Fibroblast of skin of scalp (primary cell): ENCODE measurements at regions not wholly inside any gene's neighbourhood (a gene's known extent, or its start where the extent isn't known, plus 50 kb on each side); places are given as distances from the start of the nearest gene placed in this dataset.
A peak's percentile ranks its signal among the peaks of the same experiment; 100 is the strongest.
"Not testable (repeated sequence)": the region's sequence is repeated elsewhere in the genome, so short reads cannot be mapped to it uniquely, and the experiment has no call there.

Source experiments
- DNase-seq: peaks from one replicate; pipeline ENCODE4 v3.0.0-alpha.2; 2013

DNA sequence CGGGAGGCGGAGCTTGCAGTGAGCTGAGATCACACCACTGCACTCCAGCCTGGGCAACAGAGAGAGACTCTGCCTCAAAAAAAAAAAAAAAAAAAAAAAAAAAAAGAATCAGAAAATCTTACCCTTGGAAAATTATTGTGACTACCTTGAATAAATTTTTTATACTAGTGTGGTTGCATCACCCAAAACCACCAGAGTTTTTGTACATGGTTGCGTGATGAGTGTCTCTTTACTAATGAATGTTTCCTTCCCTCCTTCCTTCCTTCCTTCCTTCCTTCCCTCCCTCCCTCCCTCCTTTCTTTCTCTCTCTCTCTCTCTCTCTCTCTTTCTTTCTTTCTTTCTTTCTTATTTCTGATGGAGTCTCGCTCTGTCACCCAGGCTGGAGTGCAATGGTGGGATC, 653.4 kb downstream of the ETS1 start:
- not testable (repeated sequence) for DNase-seq

DNA sequence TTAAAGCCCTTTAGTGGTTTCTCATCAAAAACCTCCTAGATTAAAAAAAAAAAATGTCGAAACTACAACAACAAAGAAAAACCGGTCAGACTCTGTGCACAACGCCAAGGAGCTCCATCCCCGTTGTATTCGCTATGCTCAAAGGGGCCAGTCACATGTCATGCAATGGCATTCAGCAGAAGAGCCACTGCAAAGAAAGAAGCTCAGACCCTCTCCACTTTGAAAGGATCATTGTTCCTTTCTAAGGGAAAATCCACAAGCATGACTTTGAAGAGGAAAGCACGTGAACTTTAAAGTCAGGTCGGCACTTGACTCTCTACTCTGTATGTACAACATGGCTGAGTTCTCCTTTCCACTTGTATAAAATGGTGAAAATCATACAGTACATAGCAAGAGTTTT, 655.6 kb downstream of the ETS1 start:
- DNase-seq = no peak

DNA sequence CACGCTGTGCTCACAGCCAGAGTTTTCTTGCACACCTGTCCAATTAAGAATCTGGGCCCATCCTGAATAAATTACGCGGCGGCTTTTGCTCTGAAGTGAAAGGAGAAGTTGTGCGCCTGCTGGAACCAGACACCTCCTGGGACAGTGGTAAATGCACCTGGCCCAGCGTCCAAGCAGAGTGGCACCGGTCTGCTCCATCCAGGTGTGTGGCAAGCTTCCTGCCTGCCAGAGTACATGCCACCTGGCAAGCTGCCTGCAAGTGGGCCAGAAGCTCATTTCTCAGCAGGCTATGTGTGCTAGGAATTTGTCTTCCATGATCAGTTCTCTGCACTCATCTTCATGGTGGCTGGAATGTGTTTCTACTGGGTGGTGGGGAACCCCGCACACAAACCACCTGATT, 660.6 kb downstream of the ETS1 start:
- DNase-seq = no peak

GRCh38 chr11:127925475-127925874, 661.9 kb downstream of the ETS1 start:
- peak; percentile 22 for DNase-seq

DNA sequence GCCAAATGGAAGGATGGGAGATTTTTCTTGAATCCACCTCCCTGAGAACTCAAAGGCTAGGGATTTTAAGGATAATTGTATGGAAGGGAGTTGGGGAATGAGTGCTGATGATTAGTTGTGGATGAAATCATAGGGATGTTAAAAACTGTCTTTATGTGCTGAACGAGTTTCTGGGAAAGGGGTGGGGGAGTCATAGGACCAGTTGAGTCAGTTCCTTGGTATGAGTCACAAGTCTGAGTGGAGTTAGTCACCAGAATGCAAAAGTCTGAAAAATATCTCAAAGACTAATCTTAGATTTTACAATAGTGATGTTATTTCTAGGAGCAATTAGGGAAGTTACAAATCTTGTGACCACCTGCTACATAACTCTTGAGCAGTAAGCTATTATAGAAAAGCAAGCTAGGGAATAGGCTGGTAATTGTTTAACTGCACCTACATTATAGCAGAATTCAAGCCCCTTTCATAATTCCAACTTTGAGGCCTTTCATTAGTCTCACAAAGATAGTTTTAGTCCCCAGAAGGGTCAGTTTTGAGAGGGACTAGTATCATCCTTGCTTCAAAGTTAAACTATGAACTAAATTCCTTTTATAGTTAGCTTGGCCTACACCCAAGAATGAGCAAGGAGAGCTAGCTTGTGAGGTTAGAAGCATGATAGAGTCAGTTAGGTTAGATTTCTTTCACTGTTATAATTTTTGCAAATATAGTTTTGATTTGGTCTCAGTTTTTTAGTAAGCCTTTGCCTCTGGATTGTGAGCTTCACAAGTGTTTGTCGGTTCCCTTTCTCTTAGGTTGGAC, 668.0 kb downstream of the ETS1 start:
- peak; percentile 80 for DNase-seq

- DNase-seq = no peak
Observed at GRCh38 chr11:127902382-127902781, 685.0 kb downstream of the ETS1 start.

GRCh38 chr11:127898422-127899365, 688.7 kb downstream of the ETS1 start:
- no peak for DNase-seq

DNA sequence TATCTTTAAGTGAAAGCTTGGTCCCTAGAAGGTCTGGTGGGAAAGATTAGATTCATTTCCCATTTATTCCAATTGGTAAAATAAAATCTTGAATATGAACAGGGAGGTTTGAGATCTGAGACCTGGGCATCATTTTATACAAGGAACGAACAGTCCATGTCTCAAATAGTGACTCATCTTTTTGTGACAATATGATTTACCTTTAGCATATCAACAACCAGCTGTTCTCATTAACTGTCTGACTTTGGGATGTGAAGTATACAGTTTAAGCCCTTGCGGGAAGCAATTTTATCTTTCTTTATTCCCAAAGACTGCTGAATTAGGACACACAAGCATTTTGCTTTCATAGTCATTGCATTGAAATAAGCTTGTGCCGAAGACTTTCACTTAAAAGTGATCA, 691.6 kb downstream of the ETS1 start:
- DNase-seq = no peak

- no peak for DNase-seq
Observed at GRCh38 chr11:127894316-127894715, 693.0 kb downstream of the ETS1 start.

- peak; percentile 17 for DNase-seq
Observed at GRCh38 chr11:127890030-127890615, 697.2 kb downstream of the ETS1 start.

DNA sequence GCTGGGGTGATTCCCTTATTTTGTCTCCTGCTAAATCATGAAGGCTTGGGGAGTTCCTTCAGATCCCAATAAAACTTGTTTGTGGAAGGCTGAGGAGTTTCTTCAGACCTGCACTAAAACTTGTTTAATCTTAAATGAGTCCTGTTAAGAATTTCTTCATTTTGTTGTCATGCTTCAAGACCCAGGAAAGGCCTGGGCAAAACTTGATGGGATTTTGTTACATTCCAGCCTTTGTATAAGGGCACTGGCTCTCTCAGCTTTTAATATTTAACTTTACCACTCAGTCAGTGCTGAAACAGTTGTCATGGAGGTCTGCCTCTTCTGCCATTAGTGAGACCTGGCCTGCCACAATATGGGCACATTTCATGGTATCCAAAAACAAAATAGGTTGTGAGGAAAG, 699.0 kb downstream of the ETS1 start:
- no peak for DNase-seq

DNA sequence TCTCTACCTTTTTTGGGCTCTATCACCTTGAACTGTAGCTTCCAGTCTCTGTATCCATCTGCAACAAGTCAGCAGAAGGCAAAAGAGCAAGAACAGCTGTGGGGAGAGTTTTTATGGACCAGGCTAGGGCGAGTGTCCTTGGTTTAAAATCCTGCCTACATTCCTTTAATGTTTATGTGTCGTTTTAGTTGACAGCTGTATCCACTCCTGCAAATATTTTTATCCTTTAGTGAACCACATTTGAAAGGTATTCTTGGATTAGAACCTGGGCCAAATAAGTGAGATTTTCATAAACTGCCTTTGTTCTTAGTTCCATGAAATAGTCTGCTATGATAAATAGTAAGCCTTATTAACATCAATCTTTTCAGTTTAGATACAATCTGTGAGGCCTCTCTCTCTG, 712.2 kb downstream of the ETS1 start:
- no peak for DNase-seq

DNA sequence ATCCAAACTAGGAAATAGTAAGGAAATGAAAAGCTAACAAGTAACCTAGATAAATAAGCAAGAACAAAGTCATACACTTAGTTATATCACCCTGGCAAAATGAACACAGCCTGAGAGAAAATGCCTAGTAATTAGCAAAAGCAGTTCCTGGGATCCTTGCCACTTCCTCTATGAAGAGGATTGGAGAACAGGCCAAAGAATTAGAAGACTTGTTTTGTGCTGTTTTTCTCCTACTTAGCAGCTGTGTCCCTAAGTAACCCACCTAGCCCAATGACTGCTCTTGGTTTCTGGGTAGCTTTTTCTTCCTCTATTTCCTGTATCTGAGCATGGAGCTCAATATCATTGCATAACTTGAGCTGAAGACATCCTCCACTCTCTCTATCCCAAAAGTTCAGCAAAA, 713.9 kb downstream of the ETS1 start:
- DNase-seq = no peak

DNA sequence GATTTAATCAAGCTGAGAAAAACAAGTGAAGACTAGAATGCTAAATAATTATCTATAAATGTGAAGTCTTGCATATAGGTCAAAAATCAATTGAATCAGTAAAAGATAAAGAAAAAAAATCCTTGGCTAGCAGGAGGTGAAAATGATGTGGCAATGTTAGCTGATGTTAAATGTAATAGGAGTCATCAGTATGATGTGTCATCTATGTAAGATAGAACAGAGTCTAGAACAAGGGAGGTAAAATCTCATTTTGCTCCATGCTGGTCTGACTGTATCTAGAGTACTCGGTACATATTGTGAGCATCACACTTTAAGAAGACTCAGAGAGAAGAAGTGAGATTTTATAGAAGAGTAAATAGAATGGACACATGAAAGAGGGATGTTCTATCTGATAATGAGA, 721.2 kb downstream of the ETS1 start:
- no peak for DNase-seq

- no peak for DNase-seq
Observed at GRCh38 chr11:127864861-127865260, 722.5 kb downstream of the ETS1 start.

GRCh38 chr11:127862406-127862805, 725.0 kb downstream of the ETS1 start:
- peak; percentile 47 for DNase-seq

GRCh38 chr11:127859941-127860354, 727.4 kb downstream of the ETS1 start:
- DNase-seq = peak; percentile 37

- no peak for DNase-seq
Observed at GRCh38 chr11:127844876-127845275, 742.5 kb downstream of the ETS1 start.

- peak; percentile 69 for DNase-seq
Observed at GRCh38 chr11:127843483-127844396, 743.6 kb downstream of the ETS1 start.

GRCh38 chr11:127825183-127825582, 762.2 kb downstream of the ETS1 start:
- DNase-seq = no peak

DNA sequence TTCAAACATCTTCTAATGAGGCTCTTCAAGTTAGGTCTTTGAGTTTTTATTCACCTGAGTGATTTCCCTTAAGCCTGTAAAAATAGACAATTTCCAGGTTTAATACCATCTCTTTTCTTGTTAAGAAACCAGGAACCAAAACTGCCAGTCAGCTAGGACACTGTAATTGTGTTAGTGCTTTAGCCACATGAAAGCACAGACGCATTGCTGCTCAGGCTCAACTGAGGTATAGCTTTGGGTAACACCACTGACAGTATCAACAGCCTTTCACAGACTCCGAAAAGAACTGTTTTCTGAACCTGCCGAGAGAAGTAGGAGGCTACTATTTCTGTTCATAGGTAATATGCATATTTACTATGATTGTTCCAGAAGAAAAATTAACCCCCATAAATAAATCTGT, 768.7 kb downstream of the ETS1 start:
- DNase-seq = no peak

GRCh38 chr11:127816962-127817361, 770.4 kb downstream of the ETS1 start:
- no peak for DNase-seq
